ENCODE measurements at regions not wholly inside any gene's neighbourhood (a gene's known extent, or its start where the extent isn't known, plus 50 kb on each side); places are given as distances from the start of the nearest gene placed in this dataset.

DNA sequence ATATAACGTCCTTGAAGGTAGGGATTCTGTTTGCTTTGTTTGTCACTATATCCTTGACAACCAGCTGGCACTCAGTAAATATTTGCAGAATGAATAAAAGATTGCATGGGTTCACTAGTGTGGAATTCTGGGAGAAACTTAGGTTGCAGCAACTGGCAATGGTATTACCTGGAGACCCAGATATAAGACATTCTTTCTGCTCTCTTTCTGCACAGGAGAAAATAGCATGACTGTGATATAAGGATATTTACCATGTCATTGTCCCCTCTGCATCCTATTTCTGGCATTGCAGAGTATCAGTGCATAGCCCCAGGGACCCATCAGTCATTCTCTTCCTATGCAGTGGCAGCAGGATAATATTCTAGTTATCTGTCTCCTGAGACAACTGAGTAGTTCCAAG, 308.9 kb upstream of the LRRC7 start:
- TF ChIP-seq CTCF (IDR thresholded peaks at IDR 0.05) (no peak), POLR2A (IDR thresholded peaks at IDR 0.05) (no peak)

Data from sigmoid colon (tissue), 3 donors.